Mesothelial cell of epicardium (in vitro differentiated cells): ENCODE measurements at regions not wholly inside any gene's neighbourhood (a gene's known extent, or its start where the extent isn't known, plus 50 kb on each side); places are given as distances from the start of the nearest gene placed in this dataset.

Experiments
- DNase-seq, 2 experiments: peaks; one replicate each; pipeline ENCODE4 v3.0.0; 2021; ENCODE audit warnings: low spot score in 2 of 2; ENCODE audit not compliant: unreplicated experiment in 2 of 2
- H3K27ac Mint-ChIP-seq: 2 replicates; pipeline ENCODE4 v1.8.0; 2021; ENCODE audit warnings: mixed read lengths
- H3K27me3 Mint-ChIP-seq: 2 replicates; pipeline ENCODE4 v1.8.0; 2021; ENCODE audit warnings: low read depth, mixed read lengths
- H3K36me3 Mint-ChIP-seq: 2 replicates; pipeline ENCODE4 v1.8.0; 2021; ENCODE audit warnings: mixed read lengths
- H3K4me1 Mint-ChIP-seq: 2 replicates; pipeline ENCODE4 v1.8.0; 2021; ENCODE audit warnings: mixed read lengths
- H3K4me3 Mint-ChIP-seq: 2 replicates; pipeline ENCODE4 v1.8.0; 2021; ENCODE audit warnings: mild to moderate bottlenecking, moderate library complexity, mixed read lengths
- H3K9me3 Mint-ChIP-seq: 2 replicates; pipeline ENCODE4 v1.8.0; 2021; ENCODE audit warnings: mixed read lengths
- TF ChIP-seq, protein P1 (sequence below): fragments of 200-600 bp; sonication (generic); IDR thresholded peaks from one replicate; pipeline ENCODE4 v1.5.0; 2021; ENCODE audit warnings: antibody characterized with exemption; ENCODE audit not compliant: unreplicated experiment

DNA sequence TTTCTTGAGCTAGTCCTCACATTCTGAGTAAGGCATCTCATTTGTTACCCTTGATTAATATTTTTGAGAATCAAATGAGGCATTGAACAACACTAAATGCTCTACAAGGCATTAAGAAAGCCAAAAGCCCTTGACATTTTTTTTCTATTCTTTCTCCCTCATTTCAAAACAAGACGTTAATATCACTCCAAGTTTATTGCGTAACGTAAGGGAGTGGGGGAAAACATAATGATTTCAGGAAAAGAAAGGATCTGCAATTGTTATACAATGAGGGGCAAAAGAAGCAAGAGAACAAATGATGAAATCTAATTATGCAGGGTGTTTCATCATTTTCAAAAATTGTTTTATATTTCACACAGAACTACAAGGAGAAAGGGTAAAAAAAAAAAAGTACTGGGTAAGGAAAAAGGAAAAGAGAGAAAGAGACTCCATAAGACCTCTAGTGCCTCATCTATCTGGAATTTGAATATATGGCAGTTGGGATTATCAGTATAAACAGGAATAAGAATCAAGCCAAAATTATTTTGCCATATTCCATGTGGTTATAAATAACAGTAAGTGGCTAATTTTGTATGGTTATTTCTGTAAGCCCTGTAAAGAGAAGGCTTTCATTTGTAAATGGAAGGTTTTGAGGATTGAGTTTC lies 163.0 kb downstream of the ABCA8 start:
- DNase-seq = no peak
- Mint-ChIP-seq H3K4me3 (no peak overlapping the region), H3K4me1 (peaks cover 5% of the 10 kb centered on the region), H3K27me3 (peaks cover 17% of the 10 kb centered on the region), H3K36me3 (no peaks in the 10 kb centered on the region), H3K9me3 (peaks cover 15% of the 10 kb centered on the region), H3K27ac (no peak overlapping the region)
- TF ChIP-seq, protein P1, sequence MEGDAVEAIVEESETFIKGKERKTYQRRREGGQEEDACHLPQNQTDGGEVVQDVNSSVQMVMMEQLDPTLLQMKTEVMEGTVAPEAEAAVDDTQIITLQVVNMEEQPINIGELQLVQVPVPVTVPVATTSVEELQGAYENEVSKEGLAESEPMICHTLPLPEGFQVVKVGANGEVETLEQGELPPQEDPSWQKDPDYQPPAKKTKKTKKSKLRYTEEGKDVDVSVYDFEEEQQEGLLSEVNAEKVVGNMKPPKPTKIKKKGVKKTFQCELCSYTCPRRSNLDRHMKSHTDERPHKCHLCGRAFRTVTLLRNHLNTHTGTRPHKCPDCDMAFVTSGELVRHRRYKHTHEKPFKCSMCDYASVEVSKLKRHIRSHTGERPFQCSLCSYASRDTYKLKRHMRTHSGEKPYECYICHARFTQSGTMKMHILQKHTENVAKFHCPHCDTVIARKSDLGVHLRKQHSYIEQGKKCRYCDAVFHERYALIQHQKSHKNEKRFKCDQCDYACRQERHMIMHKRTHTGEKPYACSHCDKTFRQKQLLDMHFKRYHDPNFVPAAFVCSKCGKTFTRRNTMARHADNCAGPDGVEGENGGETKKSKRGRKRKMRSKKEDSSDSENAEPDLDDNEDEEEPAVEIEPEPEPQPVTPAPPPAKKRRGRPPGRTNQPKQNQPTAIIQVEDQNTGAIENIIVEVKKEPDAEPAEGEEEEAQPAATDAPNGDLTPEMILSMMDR = no peak

DNA sequence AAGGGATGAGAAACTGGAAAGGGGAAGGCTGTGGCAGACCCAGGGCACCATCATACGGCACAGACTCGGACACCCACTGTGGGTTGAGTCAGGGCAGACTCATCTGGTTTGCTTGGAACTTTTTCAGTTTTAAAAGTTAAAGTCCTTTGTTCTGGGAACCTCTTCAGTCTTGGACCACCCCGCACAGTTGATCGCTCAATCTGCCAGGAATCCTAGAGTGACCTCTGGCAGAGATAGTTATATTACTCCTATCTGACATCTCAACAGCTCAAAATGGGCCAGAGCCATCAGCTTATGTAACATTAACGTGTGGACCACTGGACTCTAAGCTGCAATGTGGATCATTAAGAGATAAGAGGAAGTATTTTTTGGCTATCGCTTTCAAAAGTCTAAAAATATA lies 164.3 kb downstream of the ABCA8 start:
- peaks cover 25% of the 10 kb centered on the region for H3K27me3 Mint-ChIP-seq
- TF ChIP-seq, protein P1 = no peak
- peaks cover 5% of the 10 kb centered on the region for H3K4me1 Mint-ChIP-seq
- H3K27ac Mint-ChIP-seq = no peak overlapping the region
- DNase-seq = no peak
- no peak overlapping the region for H3K4me3 Mint-ChIP-seq
- H3K9me3 Mint-ChIP-seq = peaks cover 15% of the 10 kb centered on the region
- H3K36me3 Mint-ChIP-seq = no peaks in the 10 kb centered on the region

DNA sequence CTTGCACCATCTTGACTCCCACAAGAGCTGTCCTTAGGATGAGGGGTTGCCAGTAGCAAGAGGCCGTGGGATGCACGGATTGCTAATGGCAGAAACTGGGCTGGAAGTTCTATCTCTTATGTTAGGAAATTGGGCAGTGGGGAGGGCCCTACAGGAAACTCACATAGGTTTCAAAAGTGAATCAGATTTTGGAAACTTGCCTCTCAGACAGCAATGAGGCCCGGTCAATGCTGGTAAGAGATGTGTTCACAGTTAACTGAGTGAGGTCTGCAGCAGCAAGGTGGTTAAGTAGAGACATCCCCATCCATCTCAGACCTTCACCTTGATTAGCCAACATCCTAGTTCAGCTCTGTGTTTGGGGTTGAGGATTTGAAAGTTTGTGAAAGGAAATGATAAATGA lies 164.7 kb downstream of the ABCA8 start:
- Mint-ChIP-seq H3K36me3 (no peaks in the 10 kb centered on the region), H3K9me3 (peaks cover 15% of the 10 kb centered on the region), H3K27me3 (peaks cover 30% of the 10 kb centered on the region), H3K4me1 (peaks cover 5% of the 10 kb centered on the region), H3K4me3 (no peak overlapping the region), H3K27ac (no peak overlapping the region)
- DNase-seq = no peak
- TF ChIP-seq, protein P1 = no peak

DNA sequence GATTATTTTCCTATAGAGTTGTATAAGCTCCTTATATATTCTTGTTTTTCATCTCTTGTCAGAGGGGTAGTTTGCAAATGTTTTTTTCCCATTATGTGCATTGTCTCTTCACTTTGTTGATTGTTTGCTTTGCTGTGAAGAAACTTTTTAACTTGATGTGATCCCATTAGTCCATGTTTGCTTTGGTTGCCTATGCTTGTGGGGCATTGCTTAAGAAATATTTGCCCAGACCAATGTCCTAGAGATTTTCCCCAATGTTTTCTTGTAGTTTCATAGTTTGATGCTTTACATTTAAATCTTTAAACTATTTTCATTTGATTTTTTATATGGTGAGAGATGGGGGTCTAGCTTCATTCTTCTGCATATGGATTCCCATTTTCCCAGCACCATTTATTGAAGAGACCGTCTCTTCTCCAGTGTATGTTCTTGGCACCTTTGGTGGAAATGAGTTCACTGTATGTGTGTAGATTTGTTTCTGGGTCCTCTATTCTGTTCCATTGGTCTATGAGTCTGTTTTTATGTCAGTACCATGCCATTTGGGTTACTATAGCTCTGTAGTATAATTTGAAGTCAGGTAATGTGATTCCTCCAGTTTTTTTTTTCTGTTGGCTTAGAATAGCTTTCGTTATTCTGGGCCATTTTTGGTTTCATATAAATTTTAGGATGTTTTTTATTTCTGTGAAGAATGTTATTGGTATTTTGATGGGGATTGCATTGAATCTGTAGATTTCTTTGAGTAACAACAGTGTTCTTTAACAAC lies 165.8 kb downstream of the ABCA8 start:
- TF ChIP-seq, protein P1 = no peak
- Mint-ChIP-seq H3K27ac (no peak overlapping the region), H3K4me3 (no peak overlapping the region), H3K4me1 (no peaks in the 10 kb centered on the region), H3K36me3 (no peaks in the 10 kb centered on the region), H3K9me3 (peaks cover 15% of the 10 kb centered on the region), H3K27me3 (peaks cover 38% of the 10 kb centered on the region)
- no peak for DNase-seq

DNA sequence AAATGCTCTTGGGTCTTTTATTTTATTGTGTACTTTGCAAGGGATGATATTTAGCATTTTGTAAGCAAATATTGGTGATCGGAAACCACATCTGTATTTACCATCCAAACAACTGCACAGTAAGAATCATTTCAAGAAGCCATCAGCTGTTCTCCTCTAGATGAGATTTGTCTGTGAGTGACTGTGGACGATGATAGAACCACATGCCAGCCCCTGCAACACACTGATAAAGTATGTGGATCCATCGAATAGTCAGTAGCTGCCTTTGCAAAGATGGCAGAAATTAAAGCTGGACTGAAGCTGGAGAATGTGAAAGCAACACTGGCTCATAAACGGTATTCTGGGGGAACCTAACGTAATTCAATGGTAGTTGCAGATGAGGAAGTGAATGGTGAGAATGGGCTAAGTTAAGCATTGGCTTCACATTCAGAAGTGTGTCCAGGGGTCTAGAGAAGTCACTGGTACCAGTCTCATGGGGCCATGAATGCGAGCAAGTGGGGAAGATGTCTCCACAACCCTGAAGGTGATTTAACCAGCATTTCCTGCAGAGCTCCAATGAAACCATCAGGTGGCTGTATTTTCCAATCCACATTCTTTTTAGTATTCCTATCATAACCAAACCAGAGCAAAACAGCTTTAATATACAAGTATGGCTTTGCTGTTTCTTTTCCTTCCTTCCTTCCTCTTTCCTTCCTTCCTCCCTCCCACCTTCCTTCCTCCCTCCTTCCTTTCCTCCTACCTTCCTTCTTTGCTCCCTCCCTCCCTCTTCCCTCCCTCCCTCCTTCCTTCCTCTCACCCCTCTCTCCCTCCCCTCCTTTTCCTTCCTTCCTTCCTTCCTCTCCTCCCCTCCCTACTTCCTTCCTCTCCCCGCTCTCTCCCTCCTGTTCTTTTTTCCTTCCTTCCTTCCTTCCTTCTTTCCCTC lies 169.4 kb downstream of the ABCA8 start:
- TF ChIP-seq, protein P1 = no peak
- no peak for DNase-seq
- Mint-ChIP-seq H3K36me3 (no peaks in the 10 kb centered on the region), H3K27me3 (peaks cover 40% of the 10 kb centered on the region), H3K4me3 (no peak overlapping the region), H3K9me3 (peaks cover 29% of the 10 kb centered on the region), H3K4me1 (no peaks in the 10 kb centered on the region), H3K27ac (no peak overlapping the region)
